K562 (cell line): ENCODE measurements at regions not wholly inside any gene's neighbourhood (a gene's known extent, or its start where the extent isn't known, plus 50 kb on each side); places are given as distances from the start of the nearest gene placed in this dataset.

Experiments
- ATAC-seq: fragments of 200-7000 bp; cut with Tn5 transposase; 3 replicates; pipeline ENCODE4 v1.9.1; 2020; ENCODE audit warnings: moderate library complexity
- BruUV-seq: library from RNA; stranded (reverse); fragments of 400-500 nt; replicated peaks from 2 replicates; lab custom pipeline; 2021; lab: Mats Ljungman, UMichigan
- CTCF ChIA-PET: fragments of 300-600 bp; formaldehyde crosslinking; extraction: SDS; loops from one replicate; lab custom pipeline; 2021; ENCODE audit warnings: low intra/inter-chr PET ratio; lab: Yijun Ruan, JAX
- POLR2A ChIA-PET: fragments of 300-600, 350-650 bp; sonication (Branson Sonifier 250); formaldehyde crosslinking; extraction: SDS; loops from one replicate; lab custom pipeline; 2021; ENCODE audit warnings: antibody characterized with exemption, inconsistent platforms; lab: Yijun Ruan, JAX
- DNase-seq, 4 experiments: peaks; one replicate each; pipeline versions ENCODE4 v3.0.0 to v3.0.0-alpha.2; 2011 to 2018; ENCODE audit warnings: low spot score in 3 of 4, mixed read lengths in 3 of 4; ENCODE audit errors: extremely low read depth in 1 of 4
- FAIRE-seq: peaks from 2 replicates; lab custom pipeline; 2011; peaks lifted over from hg19 to GRCh38; lab: Jason Lieb, UNC
- H2AFZ ChIP-seq: 2 replicates; pipeline ENCODE4 v1.6.0; 2011; ENCODE audit warnings: low read depth, low read length, control low read depth, inconsistent platforms
- H3K27ac ChIP-seq: fragments of 200-600 bp; 3 replicates; pipeline ENCODE4 v1.8.0; 2011; ENCODE audit warnings: low read depth, mild to moderate bottlenecking, control low read depth, inconsistent platforms, low read length, moderate library complexity, mixed read lengths; ENCODE audit errors: extremely low read depth
- H3K27me3 ChIP-seq, 2 experiments: fragments of 300-600 bp in 1 of 2; 2 replicates in 1 of 2; 3 replicates in 1 of 2; pipeline versions ENCODE4 v1.6.0 to v1.8.0; 2011; ENCODE audit warnings: inconsistent platforms in 2 of 2, low read length in 2 of 2, mild to moderate bottlenecking in 1 of 2, mixed read lengths in 1 of 2, moderate library complexity in 1 of 2; ENCODE audit not compliant: control insufficient read depth in 2 of 2, insufficient read depth in 2 of 2
- H3K36me3 ChIP-seq: fragments of 300-600 bp; 3 replicates; pipeline ENCODE4 v1.8.0; 2011; ENCODE audit warnings: mild to moderate bottlenecking, low read length, inconsistent platforms; ENCODE audit not compliant: control insufficient read depth, insufficient read depth
- H3K4me1 ChIP-seq, 2 experiments: fragments of 200-600 bp in 1 of 2; replicated peaks in 1 of 2; 2 replicates in 1 of 2; 3 replicates in 1 of 2; pipeline versions ENCODE4 v1.5.1 to v1.8.0; 2011; ENCODE audit warnings: inconsistent platforms in 2 of 2, low read length in 2 of 2, mild to moderate bottlenecking in 1 of 2, mixed read lengths in 1 of 2, moderate library complexity in 1 of 2; ENCODE audit not compliant: control insufficient read depth in 2 of 2, insufficient read depth in 2 of 2
- H3K4me2 ChIP-seq: 2 replicates; pipeline ENCODE4 v1.6.1; 2011; ENCODE audit warnings: low read length, control low read depth, inconsistent platforms, mixed read lengths; ENCODE audit not compliant: insufficient read depth
- H3K4me3 ChIP-seq: fragments of 200-600 bp; sonication (generic), shearing (Covaris generic); 2 replicates; pipeline ENCODE4 v1.5.1; 2016; ENCODE audit warnings: control low read depth, inconsistent platforms
- H3K79me2 ChIP-seq: fragments of 200-600 bp; 3 replicates; pipeline ENCODE4 v1.8.0; 2011; ENCODE audit warnings: low read length, inconsistent platforms; ENCODE audit not compliant: control insufficient read depth, insufficient read depth
- H3K9ac ChIP-seq, 2 experiments: 2 replicates each; pipeline versions ENCODE4 v1.6.0 to v1.6.1; 2011; ENCODE audit warnings: low read depth in 2 of 2, low read length in 2 of 2, control low read depth in 1 of 2, inconsistent platforms in 1 of 2, mild to moderate bottlenecking in 1 of 2, mixed read lengths in 1 of 2; ENCODE audit not compliant: insufficient read depth in 1 of 2
- H3K9me1 ChIP-seq: one replicate; pipeline ENCODE4 v1.6.0; 2011; ENCODE audit warnings: inconsistent platforms, mild to moderate bottlenecking, low read length, moderate library complexity; ENCODE audit not compliant: control insufficient read depth, insufficient read depth
- H3K9me3 ChIP-seq: replicated peaks from 2 replicates; pipeline ENCODE4 v1.5.1; 2011; ENCODE audit warnings: low read depth, low read length, inconsistent platforms; ENCODE audit not compliant: control insufficient read depth, insufficient read depth
- H4K20me1 ChIP-seq: replicated peaks from 2 replicates; pipeline ENCODE4 v1.6.1; 2011; ENCODE audit warnings: low read length, inconsistent platforms, mixed read lengths; ENCODE audit not compliant: control insufficient read depth, insufficient read depth
- EP300 ChIP-seq: IDR thresholded peaks from 2 replicates; pipeline ENCODE4 v1.6.1; 2012; ENCODE audit warnings: low read length, improper control_type of control experiment
- GABPA ChIP-seq: fragments of 200-800 bp; sonication (Bioruptor generic); conservative IDR thresholded peaks from 2 replicates; pipeline ENCODE4 v1.6.1; 2016; ENCODE audit warnings: low read depth, missing genetic modification characterization, missing compliant biosample characterization
- HNRNPLL ChIP-seq: fragments of 200-400 bp; formaldehyde crosslinking; IDR thresholded peaks from 2 replicates; pipeline ENCODE4 v1.6.1; 2017; ENCODE audit warnings: low read length, low read depth, mild to moderate bottlenecking; ENCODE audit not compliant: poor library complexity, severe bottlenecking
- MAFG ChIP-seq: fragments of 450-650 bp; conservative IDR thresholded peaks from 2 replicates; pipeline ENCODE4 v1.6.1; 2016; ENCODE audit warnings: missing genetic modification characterization, missing compliant biosample characterization
- MTA2 ChIP-seq: fragments of 450-650 bp; IDR thresholded peaks from 2 replicates; pipeline ENCODE4 v1.6.1; 2016; ENCODE audit warnings: low read depth
- NFE2 ChIP-seq: IDR thresholded peaks from 2 replicates; pipeline ENCODE4 v1.6.1; 2014; ENCODE audit warnings: antibody characterized with exemption, low read depth
- NUFIP1 ChIP-seq: fragments of 450-650 bp; IDR thresholded peaks from 2 replicates; pipeline ENCODE4 v1.6.1; 2018; ENCODE audit not compliant: partially characterized antibody
- PHTF2 ChIP-seq: fragments of 250-450 bp; sonication (Bioruptor Pico); IDR thresholded peaks from 2 replicates; pipeline ENCODE4 v1.5.0; 2021; ENCODE audit warnings: mild to moderate bottlenecking
- SMAD3 ChIP-seq: fragments of 450-650 bp; formaldehyde crosslinking; conservative IDR thresholded peaks from 2 replicates; pipeline ENCODE4 v1.4.0; 2020; ENCODE audit warnings: mild to moderate bottlenecking
- SMARCE1 ChIP-seq: fragments of 450-650 bp; IDR thresholded peaks from 2 replicates; pipeline ENCODE4 v1.7.1; 2016; ENCODE audit warnings: mild to moderate bottlenecking
- SRSF3 ChIP-seq: fragments of 200-400 bp; formaldehyde crosslinking; IDR thresholded peaks from 2 replicates; pipeline ENCODE4 v1.6.1; 2016; ENCODE audit warnings: mild to moderate bottlenecking, low read length, moderate library complexity; ENCODE audit not compliant: insufficient read depth
- STAG1 ChIP-seq: sonication (generic); formaldehyde crosslinking; IDR thresholded peaks from 2 replicates; pipeline ENCODE4 v1.5.0; 2020; ENCODE audit warnings: missing genetic modification reagents, borderline replicate concordance
- TCF7L2 ChIP-seq: fragments of 150-350 bp; IDR thresholded peaks from 2 replicates; pipeline ENCODE4 v1.6.1; 2016; ENCODE audit warnings: low read depth, mild to moderate bottlenecking, low read length, moderate library complexity
- ZNF174 ChIP-seq: fragments of 250-450 bp; sonication (Bioruptor Pico); IDR thresholded peaks from 2 replicates; pipeline ENCODE4 v1.4.0; 2020; ENCODE audit warnings: mild to moderate bottlenecking
- ZNF175 ChIP-seq: fragments of 200-800 bp; sonication (Bioruptor generic); IDR thresholded peaks from 2 replicates; pipeline ENCODE4 v1.6.1; 2016; ENCODE audit warnings: low read depth, mild to moderate bottlenecking, missing genetic modification characterization, missing compliant biosample characterization
- ZNF696 ChIP-seq: fragments of 250-450 bp; sonication (Bioruptor Pico); conservative IDR thresholded peaks from 2 replicates; pipeline ENCODE4 v1.4.0; 2020; ENCODE audit warnings: mild to moderate bottlenecking, moderate library complexity
- ZNF778 ChIP-seq: fragments of 450-650 bp; formaldehyde crosslinking; IDR thresholded peaks from 2 replicates; pipeline ENCODE4 v1.4.0; 2020; ENCODE audit warnings: mild to moderate bottlenecking, moderate library complexity
- WGBS: fragments of 100-300 bp; shearing (Covaris generic); methylation state at CpG from one replicate; pipeline ENCODE4 v1.1.6; 2016; ENCODE audit warnings: low coverage, mixed read lengths; ENCODE audit not compliant: insufficient coverage; ENCODE audit errors: missing lambda C conversion rate; 5-methylcytosine and 5-hydroxymethylcytosine counted together
- in situ Hi-C: fragments of 300-500 bp; cut with MboI; formaldehyde crosslinking; loops from 4 replicates; pipeline ENCODE4 v1.15.0; 2018; ENCODE audit warnings: inconsistent platforms, mixed read lengths
- intact Hi-C: fragments of 100-400 bp; cut with micrococcal nuclease; formaldehyde crosslinking; loops from 2 replicates; pipeline ENCODE4 v1.14.2; 2022
- TF ChIP-seq, protein P1 (sequence below): fragments of 450-650 bp; formaldehyde crosslinking; IDR thresholded peaks from 2 replicates; pipeline ENCODE4 v1.4.0; 2022; ENCODE audit warnings: missing genetic modification characterization
- TF ChIP-seq, protein P2 (sequence below): fragments of 250-450 bp; sonication (Bioruptor Pico); IDR thresholded peaks from 2 replicates; pipeline ENCODE4 v1.4.0; 2020; ENCODE audit warnings: borderline replicate concordance
- TF ChIP-seq, protein P3 (sequence below): sonication (generic); formaldehyde crosslinking; IDR thresholded peaks from 2 replicates; pipeline ENCODE4 v1.8.0; 2022; ENCODE audit warnings: missing genetic modification reagents, mild to moderate bottlenecking, borderline replicate concordance

DNA sequence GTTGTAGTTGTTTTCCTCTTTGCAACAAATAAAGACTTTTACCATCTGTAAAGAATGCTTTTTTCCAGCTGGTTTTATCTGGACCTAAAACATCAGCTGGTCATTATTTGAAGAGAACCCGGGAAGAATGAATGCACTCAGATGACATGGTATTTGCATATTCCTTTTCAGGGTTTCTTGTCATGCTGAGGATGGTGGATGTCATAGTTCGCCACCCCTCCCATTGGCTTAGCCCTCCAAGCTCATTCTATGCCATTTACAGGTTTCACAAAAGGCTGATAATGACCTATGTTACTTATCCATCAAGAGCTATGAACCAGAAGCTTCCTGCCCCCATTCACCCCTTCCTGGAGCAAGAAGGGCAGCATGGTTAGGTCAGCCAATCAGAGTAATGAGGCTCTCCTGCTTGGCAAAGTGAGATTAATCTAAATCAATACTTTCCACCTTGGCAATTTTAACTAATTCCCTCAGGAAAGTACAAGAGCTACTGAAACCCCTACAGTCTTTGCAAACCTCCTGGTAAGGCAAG is 440.5 kb upstream of the TLE4 start (continued):
- no peak for TF ChIP-seq ZNF778
- no peak for TF ChIP-seq ZNF696 (CRISPR knock-in tag)
- no peak for TF ChIP-seq ZNF174 (CRISPR knock-in tag)
- TF ChIP-seq, protein P1, sequence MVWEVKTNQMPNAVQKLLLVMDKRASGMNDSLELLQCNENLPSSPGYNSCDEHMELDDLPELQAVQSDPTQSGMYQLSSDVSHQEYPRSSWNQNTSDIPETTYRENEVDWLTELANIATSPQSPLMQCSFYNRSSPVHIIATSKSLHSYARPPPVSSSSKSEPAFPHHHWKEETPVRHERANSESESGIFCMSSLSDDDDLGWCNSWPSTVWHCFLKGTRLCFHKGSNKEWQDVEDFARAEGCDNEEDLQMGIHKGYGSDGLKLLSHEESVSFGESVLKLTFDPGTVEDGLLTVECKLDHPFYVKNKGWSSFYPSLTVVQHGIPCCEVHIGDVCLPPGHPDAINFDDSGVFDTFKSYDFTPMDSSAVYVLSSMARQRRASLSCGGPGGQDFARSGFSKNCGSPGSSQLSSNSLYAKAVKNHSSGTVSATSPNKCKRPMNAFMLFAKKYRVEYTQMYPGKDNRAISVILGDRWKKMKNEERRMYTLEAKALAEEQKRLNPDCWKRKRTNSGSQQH (CRISPR knock-in tag), result no peak
- TF ChIP-seq EP300, result no peak
- TF ChIP-seq SMARCE1, result no peak
- no peak for TF ChIP-seq SRSF3

DNA sequence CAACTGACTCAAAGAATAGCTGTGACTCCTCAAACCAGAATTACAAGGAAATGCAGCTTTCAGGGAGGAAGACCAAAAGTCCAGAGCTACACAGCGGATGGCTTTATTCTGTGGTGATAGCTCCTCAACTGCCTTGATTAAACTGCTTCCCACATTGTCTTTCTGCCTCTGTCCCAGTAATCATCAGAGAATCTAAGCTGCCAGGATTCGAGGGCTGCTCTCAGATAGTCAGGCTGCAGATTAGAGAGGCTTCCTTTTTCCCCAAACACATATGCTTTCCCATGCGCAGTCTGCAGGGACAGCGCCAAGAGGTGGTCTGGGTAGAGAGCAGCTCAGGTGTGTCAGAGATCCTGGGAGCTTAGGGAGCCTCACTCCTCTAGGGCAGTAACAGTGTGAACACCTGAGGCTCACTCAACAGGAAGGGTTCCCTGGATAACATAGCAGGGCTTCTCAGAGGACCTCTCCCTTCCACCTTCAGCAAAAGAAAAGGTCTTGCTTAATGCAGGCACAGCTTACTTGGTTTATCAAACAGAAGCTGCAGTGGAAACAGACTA is 439.9 kb upstream of the TLE4 start:
- Histone ChIP-seq H3K9me3 (no peaks in the 10 kb centered on the region), H3K27me3 (no peaks in the 10 kb centered on the region), H3K36me3 (no peaks in the 10 kb centered on the region), H4K20me1 (no peaks in the 10 kb centered on the region), H3K4me3 (no peak overlapping the region), H3K79me2 (no peaks in the 10 kb centered on the region), H3K9ac (no peak overlapping the region), H3K4me2 (no peak overlapping the region), H3K27ac (no peak overlapping the region), H3K9me1 (no peaks in the 10 kb centered on the region)
- in situ Hi-C loops, result no loop called here
- ATAC-seq (no peak), DNase-seq (no peak), FAIRE-seq (no peak)
- no TSS peak for BruUV-seq
- intact Hi-C loops, result no loop called here
- 0% methylated on average over 3 of the region's 4 CpGs for WGBS
- CTCF ChIA-PET, result no interaction called here
- TF ChIP-seq GABPA (tag) (no peak), NUFIP1 (no peak), HNRNPLL (no peak), ZNF175 (no peak), PHTF2 (CRISPR knock-in tag) (no peak), MAFG (no peak), STAG1 (no peak), MTA2 (no peak), SMAD3 (CRISPR knock-in tag) (no peak), TCF7L2 (no peak), NFE2 (no peak)
- TF ChIP-seq, protein P2, sequence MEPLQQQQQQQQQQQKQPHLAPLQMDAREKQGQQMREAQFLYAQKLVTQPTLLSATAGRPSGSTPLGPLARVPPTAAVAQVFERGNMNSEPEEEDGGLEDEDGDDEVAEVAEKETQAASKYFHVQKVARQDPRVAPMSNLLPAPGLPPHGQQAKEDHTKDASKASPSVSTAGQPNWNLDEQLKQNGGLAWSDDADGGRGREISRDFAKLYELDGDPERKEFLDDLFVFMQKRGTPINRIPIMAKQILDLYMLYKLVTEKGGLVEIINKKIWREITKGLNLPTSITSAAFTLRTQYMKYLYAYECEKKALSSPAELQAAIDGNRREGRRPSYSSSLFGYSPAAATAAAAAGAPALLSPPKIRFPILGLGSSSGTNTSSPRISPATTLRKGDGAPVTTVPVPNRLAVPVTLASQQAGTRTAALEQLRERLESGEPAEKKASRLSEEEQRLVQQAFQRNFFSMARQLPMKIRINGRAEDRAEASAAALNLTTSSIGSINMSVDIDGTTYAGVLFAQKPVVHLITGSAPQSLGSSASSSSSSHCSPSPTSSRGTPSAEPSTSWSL, result no peak
- TF ChIP-seq, protein P3, sequence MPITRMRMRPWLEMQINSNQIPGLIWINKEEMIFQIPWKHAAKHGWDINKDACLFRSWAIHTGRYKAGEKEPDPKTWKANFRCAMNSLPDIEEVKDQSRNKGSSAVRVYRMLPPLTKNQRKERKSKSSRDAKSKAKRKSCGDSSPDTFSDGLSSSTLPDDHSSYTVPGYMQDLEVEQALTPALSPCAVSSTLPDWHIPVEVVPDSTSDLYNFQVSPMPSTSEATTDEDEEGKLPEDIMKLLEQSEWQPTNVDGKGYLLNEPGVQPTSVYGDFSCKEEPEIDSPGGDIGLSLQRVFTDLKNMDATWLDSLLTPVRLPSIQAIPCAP (CRISPR knock-in tag), result no peak
- TF ChIP-seq, all 486 proteins: peak for 0
- POLR2A ChIA-PET, result no interaction called here
- Histone ChIP-seq H3K4me1 (no peaks in the 10 kb centered on the region), H2AFZ (no peak overlapping the region)
